Stomach (tissue), 4 donors: ENCODE measurements at regions not wholly inside any gene's neighbourhood (a gene's known extent, or its start where the extent isn't known, plus 50 kb on each side); places are given as distances from the start of the nearest gene placed in this dataset.

Experiments used
- CTCF ChIP-seq, 7 experiments: fragments of 450-650 bp in 4 of 7; fragments of 200-600 bp in 3 of 7; sonication (generic) in 3 of 7; IDR thresholded peaks; one replicate each; pipeline ENCODE4 v1.5.1; 2016 to 2019; ENCODE audit warnings: antibody characterized with exemption in 7 of 7, control low read depth in 2 of 7, mild to moderate bottlenecking in 1 of 7
- EP300 ChIP-seq: sonication (generic); formaldehyde crosslinking; IDR thresholded peaks from one replicate; pipeline ENCODE4 v1.6.1; 2017; ENCODE audit warnings: antibody characterized with exemption
- POLR2A ChIP-seq, 4 donors: fragments of 450-650 bp; IDR thresholded peaks; one replicate each; pipeline ENCODE4 v1.6.1; 2016; ENCODE audit warnings: antibody characterized with exemption in 4 of 4, control low read depth in 2 of 4, mild to moderate bottlenecking in 1 of 4, moderate library complexity in 1 of 4
- POLR2AphosphoS5 ChIP-seq, 3 donors: sonication (generic); formaldehyde crosslinking; IDR thresholded peaks; one replicate each; pipeline ENCODE4 v1.6.1; 2016; ENCODE audit warnings: antibody characterized with exemption in 3 of 3

GRCh38 chr4:12932203-12932788, 551.8 kb downstream of the RAB28 start:
- TF ChIP-seq CTCF (IDR thresholded peaks at IDR 0.05) = no peak
- no peak for TF ChIP-seq EP300
- TF ChIP-seq POLR2AphosphoS5 (IDR thresholded peaks at IDR 0.05) = no peak
- no peak for TF ChIP-seq POLR2A (IDR thresholded peaks at IDR 0.05)
